Gastrocnemius medialis (tissue), 4 donors: ENCODE measurements at regions not wholly inside any gene's neighbourhood (a gene's known extent, or its start where the extent isn't known, plus 50 kb on each side); places are given as distances from the start of the nearest gene placed in this dataset.
"Not testable (repeated sequence)": the region's sequence is repeated elsewhere in the genome, so short reads cannot be mapped to it uniquely, and the experiment has no call there.

ENCODE experiments used
- ATAC-seq, 2 donors: fragments of 150-250 bp; one replicate each; pipeline ENCODE4 v1.9.1; 2016
- DNase-seq, 2 donors: peaks; one replicate each; pipeline ENCODE4 v3.0.0-alpha.2; 2019
- H3K27ac ChIP-seq, 4 donors: fragments of 200-600 bp; sonication (generic); 1 replicate in 1 of 4; 2 replicates in 3 of 4; pipeline ENCODE4 v1.5.1; 2016 to 2018; ENCODE audit warnings: mild to moderate bottlenecking in 2 of 4, moderate library complexity in 1 of 4
- H3K27me3 ChIP-seq, 3 donors: fragments of 200-600 bp; sonication (generic) in 2 of 3; 1 replicate in 1 of 3; 2 replicates in 2 of 3; pipeline versions ENCODE4 v1.5.1 to v1.6.0; 2016 to 2019; ENCODE audit warnings: mild to moderate bottlenecking in 1 of 3, moderate library complexity in 1 of 3
- H3K36me3 ChIP-seq, 2 donors: fragments of 200-600 bp; sonication (generic) in 1 of 2; one replicate each; pipeline ENCODE4 v1.5.1; 2017 to 2018
- H3K4me1 ChIP-seq, 2 donors: fragments of 200-600 bp; sonication (generic) in 1 of 2; one replicate each; pipeline ENCODE4 v1.5.1; 2016 to 2017; ENCODE audit warnings: mild to moderate bottlenecking in 2 of 2
- H3K4me3 ChIP-seq, 4 donors: fragments of 200-600 bp; sonication (generic) in 3 of 4; 1 replicate in 1 of 4; 2 replicates in 3 of 4; pipeline ENCODE4 v1.5.1; 2016 to 2019; ENCODE audit warnings: mild to moderate bottlenecking in 2 of 4
- H3K9me3 ChIP-seq, 3 donors: fragments of 200-600 bp; sonication (generic) in 2 of 3; 1 replicate in 1 of 3; 2 replicates in 2 of 3; pipeline ENCODE4 v1.5.1; 2016 to 2019
- POLR2A ChIP-seq, 2 donors: fragments of 450-650 bp; IDR thresholded peaks; one replicate each; pipeline ENCODE4 v1.6.1; 2017; ENCODE audit warnings: antibody characterized with exemption in 2 of 2, mild to moderate bottlenecking in 2 of 2, moderate library complexity in 2 of 2
- in situ Hi-C, 4 donors: fragments of 200-750 bp; cut with MboI; loops; one replicate each; pipeline versions ENCODE4 v1.15.0 to v1.8.0; 2017; ENCODE audit warnings: low sequenced_read_pairs in 4 of 4
- intact Hi-C: fragments of 100-400 bp; cut with DNase I; formaldehyde crosslinking; loops from one replicate; pipeline ENCODE4 v1.15.1; 2023; ENCODE audit warnings: low total_unique reads
- TF ChIP-seq, protein P1 (sequence below), 5 experiments: fragments of 450-650 bp in 3 of 5; fragments of 200-600 bp in 2 of 5; sonication (generic) in 2 of 5; IDR thresholded peaks in 4 of 5; conservative IDR thresholded peaks in 1 of 5; 1 replicate in 4 of 5; 2 replicates in 1 of 5; pipeline ENCODE4 v1.5.1; 2016 to 2019; ENCODE audit warnings: antibody characterized with exemption in 5 of 5, mild to moderate bottlenecking in 3 of 5, moderate library complexity in 3 of 5

DNA sequence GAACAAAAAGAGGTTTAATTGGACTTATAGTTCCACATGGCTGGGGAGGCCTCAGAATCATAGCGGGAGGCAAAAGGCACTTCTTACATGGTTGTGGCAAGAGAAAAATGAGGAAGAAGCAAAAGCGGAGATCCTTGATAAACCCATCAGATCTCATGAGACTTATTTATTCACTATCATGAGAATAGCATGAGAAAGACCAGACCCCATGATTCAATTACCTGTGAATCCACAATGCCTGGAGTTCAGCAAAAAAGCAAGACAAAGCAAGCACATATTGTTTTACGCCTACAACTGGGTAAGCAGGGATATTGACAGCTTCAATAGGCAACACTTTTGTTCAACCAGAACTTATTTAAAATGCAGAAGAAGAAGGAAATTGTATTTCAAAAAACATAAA, 218.2 kb downstream of the RPL10L start:
- no peak for DNase-seq
- no peaks in the 10 kb centered on the region for H3K9me3 ChIP-seq
- no peak overlapping the region for H3K4me3 ChIP-seq
- H3K27me3 ChIP-seq = no peaks in the 10 kb centered on the region
- TF ChIP-seq, protein P1, sequence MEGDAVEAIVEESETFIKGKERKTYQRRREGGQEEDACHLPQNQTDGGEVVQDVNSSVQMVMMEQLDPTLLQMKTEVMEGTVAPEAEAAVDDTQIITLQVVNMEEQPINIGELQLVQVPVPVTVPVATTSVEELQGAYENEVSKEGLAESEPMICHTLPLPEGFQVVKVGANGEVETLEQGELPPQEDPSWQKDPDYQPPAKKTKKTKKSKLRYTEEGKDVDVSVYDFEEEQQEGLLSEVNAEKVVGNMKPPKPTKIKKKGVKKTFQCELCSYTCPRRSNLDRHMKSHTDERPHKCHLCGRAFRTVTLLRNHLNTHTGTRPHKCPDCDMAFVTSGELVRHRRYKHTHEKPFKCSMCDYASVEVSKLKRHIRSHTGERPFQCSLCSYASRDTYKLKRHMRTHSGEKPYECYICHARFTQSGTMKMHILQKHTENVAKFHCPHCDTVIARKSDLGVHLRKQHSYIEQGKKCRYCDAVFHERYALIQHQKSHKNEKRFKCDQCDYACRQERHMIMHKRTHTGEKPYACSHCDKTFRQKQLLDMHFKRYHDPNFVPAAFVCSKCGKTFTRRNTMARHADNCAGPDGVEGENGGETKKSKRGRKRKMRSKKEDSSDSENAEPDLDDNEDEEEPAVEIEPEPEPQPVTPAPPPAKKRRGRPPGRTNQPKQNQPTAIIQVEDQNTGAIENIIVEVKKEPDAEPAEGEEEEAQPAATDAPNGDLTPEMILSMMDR (IDR thresholded peaks at IDR 0.05 in 4 of 5, conservative IDR thresholded peaks at IDR 0.05 in 1 of 5) = no peak
- no peak for TF ChIP-seq POLR2A (IDR thresholded peaks at IDR 0.05)
- intact Hi-C loops (no loop called here), in situ Hi-C loops (no loop called here)
- ATAC-seq = no peak
- no peak overlapping the region for H3K27ac ChIP-seq
- H3K36me3 ChIP-seq = no peaks in the 10 kb centered on the region
- H3K4me1 ChIP-seq = no peaks in the 10 kb centered on the region

DNA sequence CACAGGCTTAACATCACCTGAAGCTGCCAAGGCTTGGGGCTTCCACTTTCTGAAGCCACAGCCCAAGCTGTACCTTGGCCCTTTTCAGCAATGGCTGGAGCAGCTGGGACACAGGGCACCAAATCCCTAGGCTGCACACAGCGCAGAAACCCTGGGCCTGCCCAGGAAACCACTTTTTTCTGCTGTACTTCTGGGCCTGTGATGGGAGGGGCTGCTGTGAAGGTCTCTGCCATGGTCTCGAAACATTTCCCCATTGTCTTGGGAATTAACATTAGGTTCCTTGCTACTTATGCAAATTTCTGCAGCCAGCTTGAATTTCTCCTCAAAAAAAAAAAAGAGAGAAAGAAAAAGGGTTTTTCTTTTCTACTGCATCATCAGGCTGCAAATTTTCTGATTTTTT, 219.1 kb downstream of the RPL10L start:
- TF ChIP-seq POLR2A (IDR thresholded peaks at IDR 0.05) = no peak
- TF ChIP-seq, protein P1 (IDR thresholded peaks at IDR 0.05 in 4 of 5, conservative IDR thresholded peaks at IDR 0.05 in 1 of 5) = no peak
- H3K4me3 ChIP-seq = no peak overlapping the region
- no peak overlapping the region for H3K27ac ChIP-seq
- ATAC-seq (no peak), DNase-seq (no peak)
- in situ Hi-C loops = no loop called here
- intact Hi-C loops = no loop called here
- no peaks in the 10 kb centered on the region for H3K9me3 ChIP-seq
- no peaks in the 10 kb centered on the region for H3K27me3 ChIP-seq
- H3K4me1 ChIP-seq = no peaks in the 10 kb centered on the region
- no peaks in the 10 kb centered on the region for H3K36me3 ChIP-seq

DNA sequence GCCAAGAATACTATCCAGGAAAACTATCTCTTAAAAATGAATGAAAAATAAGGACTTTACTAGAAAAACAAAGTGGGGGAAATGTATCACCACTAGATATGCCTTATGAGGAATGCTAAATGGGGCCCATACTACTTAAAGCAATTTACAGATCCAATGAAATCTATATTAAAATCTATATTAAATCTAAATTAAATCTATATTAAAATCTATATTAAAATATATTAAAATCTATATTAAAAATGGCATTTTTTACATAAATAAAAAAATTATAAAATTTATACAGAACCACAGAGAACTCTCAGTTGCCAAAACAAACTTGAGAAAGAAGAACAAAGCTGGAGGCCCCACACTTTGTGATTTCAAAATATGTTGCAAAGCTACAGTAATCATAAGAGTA, 234.5 kb downstream of the RPL10L start:
- in situ Hi-C loops = no loop called here
- no peaks in the 10 kb centered on the region for H3K9me3 ChIP-seq

DNA sequence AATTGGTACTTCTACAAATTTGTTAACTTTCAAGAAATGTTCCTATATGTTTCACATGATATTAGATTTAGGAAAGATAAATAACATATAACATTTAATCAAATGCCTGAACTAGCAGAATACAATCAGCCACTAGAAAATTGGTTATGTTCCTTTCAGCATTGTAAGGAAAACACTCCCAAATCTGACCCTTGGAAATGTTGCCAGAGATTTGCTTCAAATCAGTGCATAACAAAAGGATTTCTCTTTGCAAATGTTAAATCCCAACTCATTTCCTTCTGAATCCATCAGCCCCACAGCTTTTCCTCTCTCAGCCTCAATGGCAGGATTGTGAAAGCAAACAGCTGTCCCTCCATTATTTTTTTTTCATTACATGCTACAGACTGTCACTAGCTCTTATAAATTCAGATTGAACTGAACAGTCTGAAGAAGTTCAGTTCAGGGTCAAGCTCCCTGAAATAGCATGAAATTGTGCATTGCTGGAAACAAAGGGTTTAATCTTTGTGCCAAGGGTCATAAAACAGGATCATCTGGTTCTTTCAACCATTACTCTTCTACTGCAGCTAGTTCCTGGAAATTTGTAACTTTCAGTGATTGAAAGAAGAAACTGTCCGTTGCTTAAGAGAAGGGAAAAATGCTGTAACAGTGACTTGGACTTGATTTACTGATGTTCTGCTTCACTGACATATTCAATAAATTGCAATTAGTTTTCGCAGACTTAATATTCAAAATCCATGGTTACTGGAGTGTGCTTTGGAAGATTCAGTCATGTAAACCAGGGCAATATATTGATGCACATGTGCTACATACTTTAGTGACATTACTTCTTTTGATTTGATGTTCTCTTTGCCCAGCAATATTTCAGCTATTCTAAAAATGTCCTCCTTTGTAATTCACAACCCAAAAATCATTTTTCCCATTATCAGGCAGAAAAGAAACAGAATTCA, 246.4 kb downstream of the RPL10L start:
- H3K9me3 ChIP-seq = no peaks in the 10 kb centered on the region
- in situ Hi-C loops (no loop called here), intact Hi-C loops (no loop called here)
- no peaks in the 10 kb centered on the region for H3K36me3 ChIP-seq
- H3K27me3 ChIP-seq = no peaks in the 10 kb centered on the region
- H3K4me3 ChIP-seq = no peak overlapping the region
- no peak for ATAC-seq
- DNase-seq = no peak
- H3K27ac ChIP-seq = no peak overlapping the region
- H3K4me1 ChIP-seq = no peaks in the 10 kb centered on the region
- TF ChIP-seq, protein P1 (IDR thresholded peaks at IDR 0.05 in 4 of 5, conservative IDR thresholded peaks at IDR 0.05 in 1 of 5) = no peak

More for the DNA sequence above, 234.5 kb downstream of the RPL10L start:
- Histone ChIP-seq H3K4me3 (no peak overlapping the region), H3K36me3 (no peaks in the 10 kb centered on the region), H3K4me1 (no peaks in the 10 kb centered on the region), H3K27ac (no peak overlapping the region), H3K27me3 (no peaks in the 10 kb centered on the region)
- TF ChIP-seq POLR2A (IDR thresholded peaks at IDR 0.05) = no peak
- TF ChIP-seq, protein P1 (IDR thresholded peaks at IDR 0.05 in 4 of 5, conservative IDR thresholded peaks at IDR 0.05 in 1 of 5) = no peak
- DNase-seq (no peak), ATAC-seq (no peak)
- intact Hi-C loops = no loop called here

DNA sequence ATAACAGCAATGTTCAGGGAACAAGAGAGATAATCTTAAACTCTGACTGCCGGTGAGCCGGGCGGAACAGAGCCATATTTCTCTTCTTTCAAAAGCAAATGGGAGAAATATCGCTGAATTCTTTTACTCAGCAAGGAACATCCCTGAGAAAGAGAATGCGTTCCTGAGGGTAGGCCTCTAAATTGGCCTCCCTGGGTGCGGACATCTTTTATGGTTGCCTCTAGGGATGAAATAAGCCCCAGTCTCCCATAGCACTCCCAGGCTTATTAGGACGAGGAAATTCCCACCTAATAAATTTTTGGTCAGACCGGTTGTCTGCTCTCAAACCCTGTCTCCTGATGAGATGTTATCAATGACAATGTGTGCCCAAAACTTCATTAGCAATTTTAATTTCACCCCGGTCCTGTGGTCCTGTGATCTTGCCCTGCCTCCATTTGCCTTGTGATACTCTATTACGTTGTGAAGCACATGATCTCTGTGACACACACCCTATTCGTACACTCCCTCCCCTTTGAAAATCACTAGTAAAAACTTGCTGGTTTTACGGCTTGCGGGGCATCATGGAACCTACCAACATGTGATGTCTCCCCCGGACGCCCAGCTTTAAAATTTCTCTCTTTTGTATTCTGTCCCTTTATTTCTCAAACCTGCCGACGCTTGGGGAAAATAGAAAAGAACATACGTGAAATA, 249.4 kb downstream of the RPL10L start:
- DNase-seq, in situ Hi-C loops, H3K9me3 ChIP-seq, H3K4me1 ChIP-seq, H3K27me3 ChIP-seq, ATAC-seq, H3K36me3 ChIP-seq, H3K27ac ChIP-seq, H3K4me3 ChIP-seq, intact Hi-C loops: not testable (repeated sequence)
